HG02884 (cell line): ENCODE measurements at regions not wholly inside any gene's neighbourhood (a gene's known extent, or its start where the extent isn't known, plus 50 kb on each side); places are given as distances from the start of the nearest gene placed in this dataset.

Experiments used
- ATAC-seq: cut with Tn5 transposase; IDR thresholded peaks from one replicate; pipeline ENCODE4 v1.9.1; 2021; ENCODE audit warnings: mild to moderate bottlenecking, moderate library complexity; ENCODE audit not compliant: unreplicated experiment

- ATAC-seq = no peak
Measured at GRCh38 chr4:15226203-15226602, 201.6 kb upstream of the C1QTNF7 start.

- peak; percentile 58 for ATAC-seq
Measured at GRCh38 chr4:15231265-15232091, 196.4 kb upstream of the C1QTNF7 start.

- no peak for ATAC-seq
Measured at GRCh38 chr4:15232366-15233263, 195.2 kb upstream of the C1QTNF7 start.

GRCh38 chr4:15233264-15233597 is 194.6 kb upstream of the C1QTNF7 start:
- peak; percentile 28 for ATAC-seq

GRCh38 chr4:15233626-15234025 is 194.2 kb upstream of the C1QTNF7 start:
- peak; percentile 38 for ATAC-seq

GRCh38 chr4:15234116-15234855 is 193.5 kb upstream of the C1QTNF7 start:
- no peak for ATAC-seq

- ATAC-seq = no peak
Measured at GRCh38 chr4:15234856-15235126, 193.0 kb upstream of the C1QTNF7 start.

GRCh38 chr4:15235135-15235534 is 192.7 kb upstream of the C1QTNF7 start:
- no peak for ATAC-seq

GRCh38 chr4:15237648-15238230 is 190.1 kb upstream of the C1QTNF7 start:
- no peak for ATAC-seq

GRCh38 chr4:15238720-15239119 is 189.1 kb upstream of the C1QTNF7 start:
- no peak for ATAC-seq

- ATAC-seq = no peak
Measured at GRCh38 chr4:15239866-15240265, 188.0 kb upstream of the C1QTNF7 start.

- ATAC-seq = no peak
Measured at GRCh38 chr4:15240764-15241163, 187.1 kb upstream of the C1QTNF7 start.

- ATAC-seq = no peak
Measured at GRCh38 chr4:15242021-15242420, 185.8 kb upstream of the C1QTNF7 start.

- ATAC-seq = no peak
Measured at GRCh38 chr4:15244354-15244753, 183.5 kb upstream of the C1QTNF7 start.

GRCh38 chr4:15245006-15245530 is 182.8 kb upstream of the C1QTNF7 start:
- no peak for ATAC-seq

GRCh38 chr4:15250021-15250441 is 177.8 kb upstream of the C1QTNF7 start:
- no peak for ATAC-seq

- peak; percentile 93 for ATAC-seq
Measured at GRCh38 chr4:15253349-15253748, 174.5 kb upstream of the C1QTNF7 start.

- ATAC-seq = no peak
Measured at GRCh38 chr4:15254236-15254880, 173.5 kb upstream of the C1QTNF7 start.

- ATAC-seq = no peak
Measured at GRCh38 chr4:15255537-15255936, 172.3 kb upstream of the C1QTNF7 start.

GRCh38 chr4:15260758-15261157 is 167.1 kb upstream of the C1QTNF7 start:
- no peak for ATAC-seq
